Loucy (cell line): ENCODE measurements at regions not wholly inside any gene's neighbourhood (a gene's known extent, or its start where the extent isn't known, plus 50 kb on each side); places are given as distances from the start of the nearest gene placed in this dataset.

Experiments used
- H2AFZ ChIP-seq: fragments of 200-600 bp; sonication (generic); 2 replicates; pipeline ENCODE4 v1.6.0; 2016; ENCODE audit warnings: antibody characterized with exemption, mild to moderate bottlenecking, low read length, moderate library complexity
- H3F3A ChIP-seq: fragments of 200-600 bp; 2 replicates; pipeline ENCODE4 v1.6.0; 2016; ENCODE audit warnings: antibody characterized with exemption, low read depth, mild to moderate bottlenecking
- H3K27me3 ChIP-seq: fragments of 200-600 bp; sonication (generic); 2 replicates; pipeline ENCODE4 v1.6.1; 2014; ENCODE audit warnings: low read length, mild to moderate bottlenecking; ENCODE audit not compliant: insufficient read depth, poor library complexity, severe bottlenecking
- H3K36me3 ChIP-seq: fragments of 200-600 bp; sonication (generic); 2 replicates; pipeline ENCODE4 v1.6.1; 2016; ENCODE audit warnings: low read length; ENCODE audit not compliant: insufficient read depth
- H3K4me1 ChIP-seq: fragments of 200-600 bp; sonication (generic); 2 replicates; pipeline ENCODE4 v1.5.1; 2014; ENCODE audit warnings: low read length, mild to moderate bottlenecking; ENCODE audit not compliant: insufficient read depth, poor library complexity, severe bottlenecking
- H3K4me2 ChIP-seq: fragments of 200-600 bp; sonication (generic); 2 replicates; pipeline ENCODE4 v1.6.0; 2014; ENCODE audit warnings: antibody characterized with exemption, low read length, low read depth, mild to moderate bottlenecking; ENCODE audit not compliant: poor library complexity, severe bottlenecking
- H3K4me3 ChIP-seq: fragments of 200-600 bp; sonication (generic); 2 replicates; pipeline ENCODE4 v1.5.1; 2014; ENCODE audit warnings: low read length, mild to moderate bottlenecking, mixed read lengths; ENCODE audit not compliant: poor library complexity, severe bottlenecking
- H3K79me2 ChIP-seq: fragments of 200-600 bp; sonication (generic); 2 replicates; pipeline ENCODE4 v1.6.1; 2014; ENCODE audit warnings: low read length; ENCODE audit not compliant: insufficient read depth
- H3K9ac ChIP-seq: fragments of 200-600 bp; sonication (generic); 2 replicates; pipeline ENCODE4 v1.6.0; 2014; ENCODE audit warnings: mild to moderate bottlenecking, low read depth, low read length, moderate library complexity; ENCODE audit not compliant: poor library complexity, severe bottlenecking
- H3K9me2 ChIP-seq: fragments of 200-600 bp; sonication (generic); replicated peaks from 2 replicates; pipeline ENCODE4 v1.6.1; 2016; ENCODE audit warnings: low read depth, low read length, mixed read lengths
- H3K9me3 ChIP-seq: fragments of 200-600 bp; sonication (generic); 2 replicates; pipeline ENCODE4 v1.6.1; 2014; ENCODE audit warnings: mild to moderate bottlenecking, antibody characterized with exemption, low read length, low read depth; ENCODE audit not compliant: insufficient read depth
- H4K20me1 ChIP-seq: fragments of 200-600 bp; sonication (generic); 2 replicates; pipeline ENCODE4 v1.6.0; 2014; ENCODE audit warnings: antibody characterized with exemption, low read length, mild to moderate bottlenecking; ENCODE audit not compliant: insufficient read depth, poor library complexity, severe bottlenecking
- EZH2phosphoT487 ChIP-seq: fragments of 200-600 bp; IDR thresholded peaks from 2 replicates; pipeline ENCODE4 v1.6.1; 2018; ENCODE audit warnings: antibody characterized with exemption, mild to moderate bottlenecking, moderate library complexity, borderline replicate concordance
- TF ChIP-seq, protein P1 (sequence below): fragments of 200-600 bp; sonication (generic); conservative IDR thresholded peaks from 2 replicates; pipeline ENCODE4 v1.5.1; 2014; ENCODE audit warnings: mild to moderate bottlenecking, antibody characterized with exemption, low read length

GRCh38 chr16:8505327-8505991 lies 84.9 kb downstream of the TMEM114 start:
- Histone ChIP-seq H3K4me2 (no peak overlapping the region), H2AFZ (no peak overlapping the region), H3K79me2 (no peaks in the 10 kb centered on the region), H3K9me3 (no peaks in the 10 kb centered on the region), H3K9me2 (no peaks in the 10 kb centered on the region), H3K4me1 (no peaks in the 10 kb centered on the region), H3K36me3 (no peaks in the 10 kb centered on the region), H3K27me3 (no peaks in the 10 kb centered on the region), H3K9ac (no peak overlapping the region), H3F3A (no peaks in the 10 kb centered on the region), H3K4me3 (no peak overlapping the region), H4K20me1 (no peaks in the 10 kb centered on the region)
- TF ChIP-seq, protein P1, sequence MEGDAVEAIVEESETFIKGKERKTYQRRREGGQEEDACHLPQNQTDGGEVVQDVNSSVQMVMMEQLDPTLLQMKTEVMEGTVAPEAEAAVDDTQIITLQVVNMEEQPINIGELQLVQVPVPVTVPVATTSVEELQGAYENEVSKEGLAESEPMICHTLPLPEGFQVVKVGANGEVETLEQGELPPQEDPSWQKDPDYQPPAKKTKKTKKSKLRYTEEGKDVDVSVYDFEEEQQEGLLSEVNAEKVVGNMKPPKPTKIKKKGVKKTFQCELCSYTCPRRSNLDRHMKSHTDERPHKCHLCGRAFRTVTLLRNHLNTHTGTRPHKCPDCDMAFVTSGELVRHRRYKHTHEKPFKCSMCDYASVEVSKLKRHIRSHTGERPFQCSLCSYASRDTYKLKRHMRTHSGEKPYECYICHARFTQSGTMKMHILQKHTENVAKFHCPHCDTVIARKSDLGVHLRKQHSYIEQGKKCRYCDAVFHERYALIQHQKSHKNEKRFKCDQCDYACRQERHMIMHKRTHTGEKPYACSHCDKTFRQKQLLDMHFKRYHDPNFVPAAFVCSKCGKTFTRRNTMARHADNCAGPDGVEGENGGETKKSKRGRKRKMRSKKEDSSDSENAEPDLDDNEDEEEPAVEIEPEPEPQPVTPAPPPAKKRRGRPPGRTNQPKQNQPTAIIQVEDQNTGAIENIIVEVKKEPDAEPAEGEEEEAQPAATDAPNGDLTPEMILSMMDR = no peak
- no peak for TF ChIP-seq EZH2phosphoT487

GRCh38 chr16:8502446-8502845 lies 87.9 kb downstream of the TMEM114 start:
- Histone ChIP-seq H3K4me1 (no peaks in the 10 kb centered on the region), H3K4me2 (no peak overlapping the region), H3K36me3 (no peaks in the 10 kb centered on the region), H3K4me3 (no peak overlapping the region), H3K9me3 (no peaks in the 10 kb centered on the region), H3K9me2 (no peaks in the 10 kb centered on the region), H4K20me1 (no peaks in the 10 kb centered on the region), H2AFZ (no peak overlapping the region), H3K79me2 (no peaks in the 10 kb centered on the region), H3K9ac (no peak overlapping the region), H3K27me3 (no peaks in the 10 kb centered on the region), H3F3A (no peaks in the 10 kb centered on the region)
- TF ChIP-seq, protein P1 = no peak
- TF ChIP-seq EZH2phosphoT487 = no peak

GRCh38 chr16:8500351-8500750 lies 90.0 kb downstream of the TMEM114 start:
- TF ChIP-seq, protein P1 = no peak
- no peak for TF ChIP-seq EZH2phosphoT487
- Histone ChIP-seq H3K9ac (no peak overlapping the region), H3F3A (no peaks in the 10 kb centered on the region), H4K20me1 (no peaks in the 10 kb centered on the region), H3K27me3 (no peaks in the 10 kb centered on the region), H2AFZ (no peak overlapping the region), H3K9me3 (no peaks in the 10 kb centered on the region), H3K4me1 (no peaks in the 10 kb centered on the region), H3K9me2 (no peaks in the 10 kb centered on the region), H3K4me2 (no peak overlapping the region), H3K4me3 (no peak overlapping the region), H3K79me2 (no peaks in the 10 kb centered on the region), H3K36me3 (no peaks in the 10 kb centered on the region)
